Islet precursor cell (in vitro differentiated cells): ENCODE measurements at regions not wholly inside any gene's neighbourhood (a gene's known extent, or its start where the extent isn't known, plus 50 kb on each side); places are given as distances from the start of the nearest gene placed in this dataset.
"Not testable (repeated sequence)": the region's sequence is repeated elsewhere in the genome, so short reads cannot be mapped to it uniquely, and the experiment has no call there.

Experiments
- DNase-seq: peaks from one replicate; pipeline ENCODE4 v3.0.0-alpha.2; 2018

- DNase-seq = no peak
These were observed 1064.0 kb upstream of the SLIT2 start for GRCh38 chr4:19187691-19188090.

GRCh38 chr4:19187096-19187495 is 1064.6 kb upstream of the SLIT2 start:
- no peak for DNase-seq

GRCh38 chr4:19181631-19182030 is 1070.1 kb upstream of the SLIT2 start:
- not testable (repeated sequence) for DNase-seq

- no peak for DNase-seq
These were observed 1072.9 kb upstream of the SLIT2 start for GRCh38 chr4:19178835-19179234.

GRCh38 chr4:19177616-19178015 is 1074.1 kb upstream of the SLIT2 start:
- DNase-seq = no peak

GRCh38 chr4:19171832-19172231 is 1079.9 kb upstream of the SLIT2 start:
- DNase-seq = no peak

GRCh38 chr4:19167311-19167710 is 1084.4 kb upstream of the SLIT2 start:
- no peak for DNase-seq

GRCh38 chr4:19164334-19164733 is 1087.4 kb upstream of the SLIT2 start:
- no peak for DNase-seq

- DNase-seq = no peak
These were observed 1091.8 kb upstream of the SLIT2 start for GRCh38 chr4:19159874-19160273.

GRCh38 chr4:19158107-19158809 is 1093.4 kb upstream of the SLIT2 start:
- DNase-seq = no peak

GRCh38 chr4:19156786-19157185 is 1094.9 kb upstream of the SLIT2 start:
- no peak for DNase-seq

- DNase-seq = no peak
These were observed 1096.1 kb upstream of the SLIT2 start for GRCh38 chr4:19155568-19155967.

GRCh38 chr4:19154267-19154666 is 1097.4 kb upstream of the SLIT2 start:
- not testable (repeated sequence) for DNase-seq

GRCh38 chr4:19152264-19152663 is 1099.4 kb upstream of the SLIT2 start:
- DNase-seq = no peak

GRCh38 chr4:19151684-19152083 is 1100.0 kb upstream of the SLIT2 start:
- DNase-seq = no peak

GRCh38 chr4:19146038-19146437 is 1105.7 kb upstream of the SLIT2 start:
- no peak for DNase-seq

GRCh38 chr4:19135895-19136633 is 1114.5 kb upstream of the LCORL start:
- no peak for DNase-seq

- DNase-seq = peak; percentile 64
These were observed 1113.1 kb upstream of the LCORL start for GRCh38 chr4:19134685-19135084.

GRCh38 chr4:19133315-19133714 is 1111.8 kb upstream of the LCORL start:
- no peak for DNase-seq

GRCh38 chr4:19130866-19131265 is 1109.3 kb upstream of the LCORL start:
- no peak for DNase-seq

GRCh38 chr4:19128176-19128575 is 1106.6 kb upstream of the LCORL start:
- DNase-seq = no peak

- no peak for DNase-seq
These were observed 1105.3 kb upstream of the LCORL start for GRCh38 chr4:19126903-19127302.

GRCh38 chr4:19123681-19124080 is 1102.1 kb upstream of the LCORL start:
- no peak for DNase-seq

GRCh38 chr4:19119904-19120560 is 1098.5 kb upstream of the LCORL start:
- no peak for DNase-seq
